Stimulated activated CD8-positive, alpha-beta memory T cell treated with anti-CD3 and anti-CD28 coated beads, Interleukin-7, amount 100 ng/mL, for 1 hour (primary cell): ENCODE measurements at regions not wholly inside any gene's neighbourhood (a gene's known extent, or its start where the extent isn't known, plus 50 kb on each side); places are given as distances from the start of the nearest gene placed in this dataset.

Experiments used
- DNase-seq, 2 donors: peaks; one replicate each; pipeline ENCODE4 v3.0.0-alpha.2; 2020; ENCODE audit warnings: low read depth in 2 of 2

DNA sequence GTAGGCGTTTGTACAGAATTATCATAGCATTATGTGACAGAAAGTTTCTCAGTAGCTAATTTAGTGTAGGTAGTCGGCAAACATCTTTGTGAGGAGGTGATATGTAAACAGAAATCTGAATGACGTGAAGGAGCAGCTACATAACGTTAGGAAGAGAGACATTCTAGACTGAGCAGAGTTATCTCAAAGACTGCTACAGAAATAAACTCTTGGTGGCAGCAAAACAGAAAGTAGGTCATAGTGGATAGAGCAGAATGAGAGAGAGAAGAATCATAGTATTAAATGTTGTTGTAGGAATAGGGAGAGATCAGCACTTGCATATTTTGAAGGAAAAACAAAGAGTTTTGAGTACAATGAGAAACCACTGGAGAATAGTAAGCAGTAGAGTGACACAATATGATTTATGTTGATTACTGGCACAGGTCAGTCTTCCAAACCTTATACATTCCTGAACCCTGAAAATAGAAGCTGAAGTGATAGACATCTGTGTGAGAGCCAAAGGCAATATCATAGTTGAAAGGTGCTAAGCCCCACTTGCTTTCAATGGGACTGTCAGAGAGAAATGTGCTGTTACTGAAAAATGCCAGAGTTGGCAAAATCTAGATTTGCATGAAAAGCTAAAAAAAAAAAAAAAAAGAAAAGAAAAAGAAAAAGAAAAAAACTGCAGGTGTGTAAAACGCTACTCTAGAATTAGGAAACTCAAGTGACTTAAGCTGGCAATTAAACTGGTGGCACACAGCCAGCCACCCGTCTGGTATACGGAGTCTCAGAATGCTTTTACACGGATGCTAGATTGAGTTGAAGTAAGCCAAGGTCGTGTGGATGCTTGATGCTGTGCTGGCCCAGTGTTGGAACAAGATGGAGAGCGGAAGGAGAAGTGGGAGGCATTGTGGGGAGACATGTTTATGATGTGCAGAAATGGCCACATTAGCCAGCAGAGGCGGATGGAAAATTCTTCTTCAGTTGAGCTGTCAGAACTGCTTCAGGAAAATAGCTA is 750.2 kb upstream of the HS3ST1 start:
- no peak for DNase-seq

- no peak for DNase-seq
These were observed 748.7 kb upstream of the HS3ST1 start for GRCh38 chr4:12177416-12177815.

- DNase-seq, result no peak
These were observed 744.8 kb upstream of the HS3ST1 start for GRCh38 chr4:12173496-12173895.

- DNase-seq, result no peak
These were observed 743.7 kb upstream of the HS3ST1 start for GRCh38 chr4:12172198-12172973.

- no peak for DNase-seq
These were observed 741.6 kb upstream of the HS3ST1 start for GRCh38 chr4:12170308-12170707.

GRCh38 chr4:12165616-12166015 is 736.9 kb upstream of the HS3ST1 start:
- DNase-seq, result no peak

GRCh38 chr4:12146339-12146738 is 717.6 kb upstream of the HS3ST1 start:
- DNase-seq, result no peak

GRCh38 chr4:12145768-12146167 is 717.1 kb upstream of the HS3ST1 start:
- DNase-seq, result no peak

DNA sequence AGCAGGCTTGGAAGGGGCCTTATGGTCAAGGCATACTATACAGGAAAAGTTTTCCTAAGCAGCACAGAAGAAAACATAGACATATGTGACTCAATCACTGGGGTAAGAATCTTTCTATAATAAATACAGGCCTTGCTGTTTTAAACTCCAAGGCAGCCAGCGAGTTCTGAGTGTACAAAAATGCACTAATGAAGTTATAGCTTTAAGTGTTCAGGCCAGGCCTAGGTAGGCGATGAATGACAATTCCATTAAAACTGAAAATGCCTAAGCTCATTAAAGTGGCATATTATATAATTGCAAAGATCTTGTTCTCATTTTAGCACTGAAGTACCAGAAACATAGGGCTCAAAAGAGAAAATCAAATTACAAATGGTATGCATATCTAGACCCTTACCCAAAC is 716.4 kb upstream of the HS3ST1 start:
- DNase-seq, result no peak

GRCh38 chr4:12144051-12144450 is 715.4 kb upstream of the HS3ST1 start:
- no peak for DNase-seq

GRCh38 chr4:12140864-12141263 is 712.2 kb upstream of the HS3ST1 start:
- DNase-seq, result no peak

DNA sequence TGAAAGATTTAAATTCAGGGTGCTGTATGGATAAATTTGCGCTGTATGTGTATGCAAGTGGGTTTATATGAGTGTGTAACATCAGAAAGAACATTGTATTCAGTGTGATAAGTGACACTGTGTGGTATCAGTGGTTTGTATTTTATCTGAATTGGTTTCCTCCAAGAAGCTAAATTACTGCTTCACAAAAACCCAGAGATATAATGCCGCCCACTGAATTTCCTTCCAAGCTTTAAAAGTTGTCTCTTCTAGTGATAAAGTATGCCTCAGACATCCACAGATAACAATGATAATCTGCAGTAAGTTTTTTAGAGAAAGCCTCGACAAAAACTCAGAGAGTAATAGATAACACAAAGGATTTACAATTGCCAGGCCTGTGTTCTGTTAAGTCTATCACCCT is 710.6 kb upstream of the HS3ST1 start:
- DNase-seq, result no peak

GRCh38 chr4:12138488-12138887 is 709.8 kb upstream of the HS3ST1 start:
- DNase-seq, result no peak

GRCh38 chr4:12137575-12137974 is 708.9 kb upstream of the HS3ST1 start:
- DNase-seq, result no peak

- no peak for DNase-seq
These were observed 697.8 kb upstream of the HS3ST1 start for GRCh38 chr4:12126474-12126873.

- DNase-seq, result no peak
These were observed 695.4 kb upstream of the HS3ST1 start for GRCh38 chr4:12124138-12124537.

DNA sequence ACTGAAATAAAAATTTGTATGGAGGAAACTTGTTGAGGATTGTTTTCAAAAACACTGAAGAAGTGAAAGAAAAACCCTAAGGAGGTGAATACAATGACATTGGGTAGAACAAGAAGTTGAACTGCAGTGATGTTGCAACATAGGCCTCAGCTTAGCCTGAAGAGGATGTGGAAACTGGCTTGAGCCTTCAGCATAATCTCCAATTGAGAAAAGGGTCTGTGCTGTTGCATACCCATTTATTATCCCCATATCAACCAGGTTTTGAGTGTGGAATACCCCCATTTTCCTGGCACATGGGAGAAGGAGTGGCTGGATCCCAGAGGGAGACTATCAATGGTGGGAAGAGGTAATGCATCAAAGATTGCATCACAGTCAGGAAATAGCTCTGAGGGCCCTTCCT is 695.0 kb upstream of the HS3ST1 start:
- no peak for DNase-seq

DNA sequence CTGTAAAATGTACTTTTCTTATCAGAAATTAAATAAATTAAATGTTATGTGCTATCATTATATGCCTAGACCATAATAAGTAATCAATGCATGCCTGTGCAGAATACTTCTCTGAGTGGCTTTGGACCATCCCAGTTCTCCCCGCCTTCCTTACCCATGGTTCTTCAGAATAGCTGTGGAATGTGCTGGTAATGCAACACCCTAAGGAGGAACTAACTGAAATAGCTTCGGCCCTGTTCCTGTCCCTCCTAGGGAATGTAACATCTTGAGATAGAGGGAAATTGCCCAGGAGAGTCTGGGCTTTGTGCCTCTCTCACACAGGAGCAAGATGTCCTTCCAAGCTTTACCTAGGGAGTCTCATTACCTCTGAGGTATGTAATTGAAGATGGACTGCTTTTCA is 693.6 kb upstream of the HS3ST1 start:
- no peak for DNase-seq

DNA sequence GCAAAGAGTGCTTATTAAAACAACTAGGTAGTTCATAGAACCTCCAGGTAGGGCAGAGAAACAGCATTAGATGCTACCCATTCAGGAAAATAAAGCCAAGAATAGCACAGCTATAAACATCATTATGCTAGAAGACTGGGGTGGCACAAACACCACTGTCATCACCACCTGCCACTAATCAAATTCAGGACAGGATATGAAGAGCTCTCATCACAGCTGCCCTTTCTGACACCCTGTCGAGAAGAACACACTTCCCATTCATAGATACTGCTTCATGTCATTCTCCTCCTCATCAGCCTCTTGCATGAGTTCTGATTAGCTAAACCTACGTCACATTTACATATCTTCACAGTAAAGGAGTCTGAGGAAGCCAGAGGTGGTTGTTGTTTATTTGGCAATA is 692.3 kb upstream of the HS3ST1 start:
- no peak for DNase-seq

DNA sequence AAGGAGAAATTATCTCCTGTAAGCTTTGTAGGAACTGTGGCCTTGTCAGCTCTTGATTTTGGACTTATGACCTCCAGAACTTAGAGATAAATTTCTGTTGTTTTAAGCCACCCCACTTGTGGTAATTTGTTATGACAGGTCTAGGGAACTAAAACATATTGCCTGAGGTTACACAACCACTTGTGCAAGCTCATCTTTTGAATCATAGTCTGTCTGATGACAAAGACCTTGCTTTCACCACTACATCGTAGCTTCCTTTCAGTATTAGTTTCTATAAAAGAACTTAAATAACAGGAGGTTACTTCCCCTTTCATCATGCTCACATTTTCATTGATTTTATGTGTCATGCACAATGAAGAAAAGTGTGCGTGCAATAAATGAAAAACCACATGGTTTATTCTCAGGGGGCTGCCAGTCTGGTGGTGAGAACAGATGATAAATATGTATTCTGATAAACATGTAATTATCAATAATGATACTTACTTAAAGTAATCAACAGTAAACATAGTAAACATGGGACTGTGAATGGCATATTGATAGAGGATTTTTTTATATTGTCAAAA is 690.0 kb upstream of the HS3ST1 start:
- DNase-seq, result no peak

- no peak for DNase-seq
These were observed 687.4 kb upstream of the HS3ST1 start for GRCh38 chr4:12116009-12116552.

DNA sequence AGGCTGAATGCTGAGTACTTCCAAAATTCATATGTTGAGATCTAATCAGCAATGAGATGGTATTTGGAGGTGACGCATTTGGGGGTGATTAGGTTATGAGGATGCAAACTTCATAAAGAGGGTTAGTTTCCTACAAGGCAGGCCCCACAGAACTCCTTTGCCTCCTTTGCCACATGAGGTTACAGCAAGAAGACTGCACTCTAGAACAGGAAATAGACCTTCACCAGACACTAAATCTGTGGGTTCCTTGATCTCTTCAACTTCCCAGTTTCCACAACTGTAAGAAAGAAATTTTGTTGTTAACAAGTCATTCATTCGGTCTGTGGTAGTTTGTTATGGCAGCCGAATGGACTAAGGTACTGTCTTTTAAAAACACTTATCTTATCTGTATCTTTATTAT is 681.9 kb upstream of the HS3ST1 start:
- DNase-seq, result no peak
